Myocyte (in vitro differentiated cells): ENCODE measurements at regions not wholly inside any gene's neighbourhood (a gene's known extent, or its start where the extent isn't known, plus 50 kb on each side); places are given as distances from the start of the nearest gene placed in this dataset.

Experiments used
- DNase-seq: peaks from one replicate; pipeline ENCODE4 v3.0.0-alpha.2; 2012; ENCODE audit warnings: low read depth

- DNase-seq: no peak
Measured at GRCh38 chr1:184267747-184268146, 119.1 kb upstream of the C1orf21 start.

GRCh38 chr1:184270556-184270955 is 116.3 kb upstream of the C1orf21 start:
- peak; percentile 38 for DNase-seq

GRCh38 chr1:184272175-184272866 is 114.5 kb upstream of the C1orf21 start:
- DNase-seq: peak; percentile 20

GRCh38 chr1:184276416-184276815 is 110.4 kb upstream of the C1orf21 start:
- no peak for DNase-seq

- no peak for DNase-seq
Measured at GRCh38 chr1:184279911-184280458, 106.8 kb upstream of the C1orf21 start.

GRCh38 chr1:184283999-184284398 is 102.8 kb upstream of the C1orf21 start:
- DNase-seq: peak; percentile 91

GRCh38 chr1:184284900-184285299 is 101.9 kb upstream of the C1orf21 start:
- DNase-seq: no peak

- no peak for DNase-seq
Measured at GRCh38 chr1:184285401-184286087, 101.3 kb upstream of the C1orf21 start.

GRCh38 chr1:184287001-184287400 is 99.8 kb upstream of the C1orf21 start:
- peak; percentile 26 for DNase-seq

- peak; percentile 19 for DNase-seq
Measured at GRCh38 chr1:184289825-184290550, 96.8 kb upstream of the C1orf21 start.

- DNase-seq: no peak
Measured at GRCh38 chr1:184291701-184292100, 95.1 kb upstream of the C1orf21 start.

- no peak for DNase-seq
Measured at GRCh38 chr1:184292101-184292500, 94.7 kb upstream of the C1orf21 start.

GRCh38 chr1:184294101-184294500 is 92.7 kb upstream of the C1orf21 start:
- no peak for DNase-seq

- DNase-seq: peak; percentile 91
Measured at GRCh38 chr1:184296466-184297243, 90.2 kb upstream of the C1orf21 start.

GRCh38 chr1:184297244-184297750 is 89.5 kb upstream of the C1orf21 start:
- DNase-seq: no peak

GRCh38 chr1:184298440-184299405 is 88.1 kb upstream of the C1orf21 start:
- DNase-seq: peak; percentile 47

GRCh38 chr1:184299406-184299790 is 87.4 kb upstream of the C1orf21 start:
- peak; percentile 54 for DNase-seq

GRCh38 chr1:184299796-184300195 is 87.0 kb upstream of the C1orf21 start:
- DNase-seq: no peak

GRCh38 chr1:184300446-184300845 is 86.4 kb upstream of the C1orf21 start:
- no peak for DNase-seq

- no peak for DNase-seq
Measured at GRCh38 chr1:184301227-184301626, 85.6 kb upstream of the C1orf21 start.
